Kidney (tissue), 13 donors: ENCODE measurements at regions not wholly inside any gene's neighbourhood (a gene's known extent, or its start where the extent isn't known, plus 50 kb on each side); places are given as distances from the start of the nearest gene placed in this dataset.

Experiments
- DNase-seq, 5 donors: peaks; one replicate each; pipeline ENCODE4 v3.0.0-alpha.2; 2013 to 2020
- FAIRE-seq: peaks from 2 replicates; lab custom pipeline; 2012; peaks lifted over from hg19 to GRCh38; lab: Jason Lieb, UNC
- H3K27ac ChIP-seq, 2 donors: one replicate each; pipeline ENCODE4 v1.7.0; 2013; ENCODE audit warnings: low read depth in 2 of 2, low read length in 2 of 2, inconsistent platforms in 1 of 2
- H3K27me3 ChIP-seq: one replicate; pipeline ENCODE4 v1.7.1; 2013; ENCODE audit warnings: low read length, inconsistent platforms; ENCODE audit not compliant: control insufficient read depth, insufficient read depth
- H3K36me3 ChIP-seq, 3 donors: one replicate each; pipeline versions ENCODE4 v1.7.0 to v1.7.1; 2013; ENCODE audit warnings: low read length in 3 of 3, control low read depth in 1 of 3, inconsistent platforms in 1 of 3; ENCODE audit not compliant: insufficient read depth in 3 of 3, control insufficient read depth in 2 of 3
- H3K4me1 ChIP-seq, 3 donors: one replicate each; pipeline versions ENCODE4 v1.7.0 to v1.7.1; 2013; ENCODE audit warnings: low read length in 3 of 3, inconsistent platforms in 1 of 3, low read depth in 1 of 3; ENCODE audit not compliant: control insufficient read depth in 2 of 3, insufficient read depth in 2 of 3
- H3K4me3 ChIP-seq, 3 donors: one replicate each; pipeline versions ENCODE4 v1.7.0 to v1.8.1; 2013; ENCODE audit warnings: low read length in 3 of 3, control low read depth in 1 of 3, inconsistent platforms in 1 of 3
- H3K9ac ChIP-seq, 3 donors: one replicate each; pipeline versions ENCODE4 v1.7.0 to v1.7.1; 2013; ENCODE audit warnings: low read length in 3 of 3, control low read depth in 1 of 3, inconsistent platforms in 1 of 3
- H3K9me3 ChIP-seq, 3 donors: one replicate each; pipeline versions ENCODE4 v1.7.0 to v1.7.1; 2013; ENCODE audit warnings: low read length in 3 of 3, control low read depth in 1 of 3, inconsistent platforms in 1 of 3; ENCODE audit not compliant: control insufficient read depth in 2 of 3, insufficient read depth in 1 of 3
- intact Hi-C: fragments of 100-400 bp; cut with DNase I; formaldehyde crosslinking; loops from one replicate; pipeline ENCODE4 v1.11.1; 2022
- TF ChIP-seq, protein P1 (sequence below): IDR thresholded peaks from 3 replicates; pipeline ENCODE4 v1.5.1; 2012; ENCODE audit warnings: mild to moderate bottlenecking, moderate library complexity, borderline replicate concordance; ENCODE audit not compliant: insufficient read depth; ENCODE audit errors: extremely low read depth
- donor health status: control.
- donor health status: control.
- donor health status: control.
- donor health status: control.
- donor health status: control.
- donor health status: DM: yes; HTN: yes; CAD: no.
- donor health status: Normal renal cell carcinoma (clear cell type).

DNA sequence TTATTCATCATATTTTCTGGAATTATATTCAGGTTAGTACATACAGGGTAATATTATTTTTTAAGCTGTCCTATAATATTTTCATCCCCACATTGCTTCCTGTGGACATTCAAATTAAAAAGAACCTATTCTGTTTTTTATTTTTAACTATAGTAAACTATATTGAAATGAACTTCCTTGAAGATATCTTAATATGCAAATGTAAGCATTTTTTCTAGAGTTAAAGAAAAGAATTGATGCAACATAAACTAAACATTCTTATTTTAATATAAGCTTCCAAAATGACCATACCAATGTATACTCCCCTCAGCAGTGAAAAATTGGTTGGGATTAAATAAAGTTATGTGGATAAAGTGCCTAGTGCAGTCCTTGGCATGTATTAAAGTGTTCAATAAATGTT is 416.6 kb downstream of the KIF2B start:
- TF ChIP-seq, protein P1, sequence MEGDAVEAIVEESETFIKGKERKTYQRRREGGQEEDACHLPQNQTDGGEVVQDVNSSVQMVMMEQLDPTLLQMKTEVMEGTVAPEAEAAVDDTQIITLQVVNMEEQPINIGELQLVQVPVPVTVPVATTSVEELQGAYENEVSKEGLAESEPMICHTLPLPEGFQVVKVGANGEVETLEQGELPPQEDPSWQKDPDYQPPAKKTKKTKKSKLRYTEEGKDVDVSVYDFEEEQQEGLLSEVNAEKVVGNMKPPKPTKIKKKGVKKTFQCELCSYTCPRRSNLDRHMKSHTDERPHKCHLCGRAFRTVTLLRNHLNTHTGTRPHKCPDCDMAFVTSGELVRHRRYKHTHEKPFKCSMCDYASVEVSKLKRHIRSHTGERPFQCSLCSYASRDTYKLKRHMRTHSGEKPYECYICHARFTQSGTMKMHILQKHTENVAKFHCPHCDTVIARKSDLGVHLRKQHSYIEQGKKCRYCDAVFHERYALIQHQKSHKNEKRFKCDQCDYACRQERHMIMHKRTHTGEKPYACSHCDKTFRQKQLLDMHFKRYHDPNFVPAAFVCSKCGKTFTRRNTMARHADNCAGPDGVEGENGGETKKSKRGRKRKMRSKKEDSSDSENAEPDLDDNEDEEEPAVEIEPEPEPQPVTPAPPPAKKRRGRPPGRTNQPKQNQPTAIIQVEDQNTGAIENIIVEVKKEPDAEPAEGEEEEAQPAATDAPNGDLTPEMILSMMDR: no peak
- no peak for DNase-seq
- H3K36me3 ChIP-seq: no peaks in the 10 kb centered on the region
- no peak overlapping the region for H3K27ac ChIP-seq
- H3K4me3 ChIP-seq: no peak overlapping the region
- H3K9me3 ChIP-seq: peaks cover 0 to 15% (median 0%) of the 10 kb centered on the region in 3 donors
- H3K9ac ChIP-seq: no peak overlapping the region
- no peaks in the 10 kb centered on the region for H3K27me3 ChIP-seq
- intact Hi-C loops: no loop called here
- peak; percentile 37 for FAIRE-seq
- H3K4me1 ChIP-seq: no peaks in the 10 kb centered on the region

DNA sequence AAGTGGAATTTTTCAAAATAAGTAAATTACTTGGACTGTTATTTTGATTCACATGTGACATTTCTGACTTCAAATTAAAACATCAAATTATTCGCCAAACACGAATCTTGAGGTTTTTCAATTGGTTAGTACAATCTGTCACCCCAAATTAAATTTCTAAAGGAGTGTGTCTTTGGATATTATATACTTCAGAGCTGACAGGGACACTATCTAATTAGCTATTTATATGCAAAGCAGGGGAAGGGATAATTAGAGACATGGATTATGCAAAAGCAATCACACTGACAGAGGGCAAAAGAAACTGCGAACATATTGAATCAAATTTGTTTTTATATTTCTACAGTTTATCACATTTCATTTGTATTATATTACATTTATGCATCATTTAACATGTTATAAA is 433.0 kb downstream of the KIF2B start:
- DNase-seq: no peak
- H3K27ac ChIP-seq: no peak overlapping the region
- no peak for FAIRE-seq
- H3K4me1 ChIP-seq: no peaks in the 10 kb centered on the region
- H3K9ac ChIP-seq: no peak overlapping the region
- H3K4me3 ChIP-seq: no peak overlapping the region
- intact Hi-C loops: no loop called here
- TF ChIP-seq, protein P1: no peak
- H3K9me3 ChIP-seq: no peaks in the 10 kb centered on the region
- H3K27me3 ChIP-seq: no peaks in the 10 kb centered on the region
- H3K36me3 ChIP-seq: no peaks in the 10 kb centered on the region

DNA sequence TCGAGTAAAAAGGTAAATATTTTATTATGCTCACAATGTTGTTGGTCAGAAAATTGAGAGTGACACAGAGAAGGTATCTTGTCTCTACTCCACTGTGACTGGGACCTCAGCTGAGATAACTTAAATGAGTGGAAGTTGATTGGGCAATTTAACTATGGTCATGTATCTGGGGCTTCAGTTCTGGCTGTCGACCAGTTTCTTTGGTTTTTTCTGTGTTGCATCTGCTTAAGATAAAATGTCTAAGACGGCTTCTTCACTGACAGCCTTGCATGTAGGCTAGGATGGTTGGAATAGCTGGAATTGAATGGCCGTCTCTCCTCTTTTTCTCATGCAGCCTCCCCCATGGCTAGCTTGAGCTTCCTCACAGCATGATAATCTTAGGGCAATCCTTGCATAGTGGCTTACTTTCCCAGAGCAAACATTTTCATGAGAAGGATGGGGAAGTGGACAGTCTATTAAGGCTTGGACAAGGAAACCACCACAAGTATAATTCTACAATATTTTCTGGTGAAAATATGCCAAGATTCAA is 433.7 kb downstream of the KIF2B start:
- no peak for FAIRE-seq

More for the DNA sequence above, 433.7 kb downstream of the KIF2B start:
- Histone ChIP-seq H3K27ac (no peak overlapping the region), H3K4me1 (no peaks in the 10 kb centered on the region), H3K9me3 (no peaks in the 10 kb centered on the region), H3K4me3 (no peak overlapping the region), H3K36me3 (no peaks in the 10 kb centered on the region), H3K9ac (no peak overlapping the region), H3K27me3 (no peaks in the 10 kb centered on the region)
- TF ChIP-seq, protein P1: no peak
- intact Hi-C loops: no loop called here
- DNase-seq: no peak
